Natural killer cell (primary cell): ENCODE measurements at regions not wholly inside any gene's neighbourhood (a gene's known extent, or its start where the extent isn't known, plus 50 kb on each side); places are given as distances from the start of the nearest gene placed in this dataset.

Source experiments
- ATAC-seq, 3 donors: fragments of 150-1000 bp in 2 of 3; fragments of 200-7000 bp in 1 of 3; cut with Tn5 transposase; 1 replicate in 1 of 3; 2 replicates in 2 of 3; pipeline ENCODE4 v1.10.0; 2021; ENCODE audit warnings: mild to moderate bottlenecking in 2 of 3, moderate library complexity in 2 of 3
- DNase-seq, 2 donors: peaks; one replicate each; pipeline versions ENCODE4 v3.0.0 to v3.0.0-alpha.2; 2013 to 2021; ENCODE audit warnings: mixed read lengths in 1 of 2
- H3K27ac ChIP-seq: one replicate; pipeline ENCODE4 v1.5.1; 2013; ENCODE audit warnings: mild to moderate bottlenecking, low read length
- H3K27me3 ChIP-seq: one replicate; pipeline ENCODE4 v1.6.1; 2013; ENCODE audit warnings: low read length; ENCODE audit not compliant: control insufficient read depth, insufficient read depth
- H3K36me3 ChIP-seq: one replicate; pipeline ENCODE4 v1.6.1; 2013; ENCODE audit warnings: low read length; ENCODE audit not compliant: control insufficient read depth, insufficient read depth
- H3K4me1 ChIP-seq: one replicate; pipeline ENCODE4 v1.6.1; 2013; ENCODE audit warnings: low read length; ENCODE audit not compliant: control insufficient read depth, insufficient read depth
- H3K4me3 ChIP-seq: one replicate; pipeline ENCODE4 v1.5.1; 2013; ENCODE audit warnings: low read length
- H3K9me3 ChIP-seq: one replicate; pipeline ENCODE4 v1.6.1; 2013; ENCODE audit warnings: low read length; ENCODE audit not compliant: control insufficient read depth, insufficient read depth
- H3K27ac Mint-ChIP-seq, 2 donors: one replicate each; pipeline ENCODE4 v1.8.0; 2022; ENCODE audit warnings: mild to moderate bottlenecking in 2 of 2, mixed read lengths in 2 of 2, moderate library complexity in 1 of 2
- H3K27me3 Mint-ChIP-seq, 2 donors: one replicate each; pipeline ENCODE4 v1.8.0; 2022; ENCODE audit warnings: low read depth in 2 of 2, mixed read lengths in 2 of 2
- H3K36me3 Mint-ChIP-seq: one replicate; pipeline ENCODE4 v1.8.0; 2022; ENCODE audit warnings: mixed read lengths
- H3K4me1 Mint-ChIP-seq, 2 donors: one replicate each; pipeline ENCODE4 v1.8.0; 2022; ENCODE audit warnings: mixed read lengths in 2 of 2
- H3K4me3 Mint-ChIP-seq: one replicate; pipeline ENCODE4 v1.8.0; 2022; ENCODE audit warnings: mild to moderate bottlenecking, moderate library complexity, mixed read lengths
- H3K9me3 Mint-ChIP-seq, 2 donors: one replicate each; pipeline ENCODE4 v1.8.0; 2022; ENCODE audit warnings: mixed read lengths in 2 of 2
- WGBS: methylation state at CpG from one replicate; pipeline ENCODE4 v1.1.7; 2013; ENCODE audit warnings: missing lambda C conversion rate; ENCODE audit not compliant: insufficient coverage; 5-methylcytosine and 5-hydroxymethylcytosine counted together
- intact Hi-C: fragments of 100-400 bp; cut with micrococcal nuclease; formaldehyde crosslinking; loops from one replicate; pipeline ENCODE4 v1.14.2; 2022
- TF ChIP-seq, protein P1 (sequence below): fragments of 200-600 bp; IDR thresholded peaks from one replicate; pipeline ENCODE4 v1.8.0; 2022; ENCODE audit warnings: antibody characterized with exemption

DNA sequence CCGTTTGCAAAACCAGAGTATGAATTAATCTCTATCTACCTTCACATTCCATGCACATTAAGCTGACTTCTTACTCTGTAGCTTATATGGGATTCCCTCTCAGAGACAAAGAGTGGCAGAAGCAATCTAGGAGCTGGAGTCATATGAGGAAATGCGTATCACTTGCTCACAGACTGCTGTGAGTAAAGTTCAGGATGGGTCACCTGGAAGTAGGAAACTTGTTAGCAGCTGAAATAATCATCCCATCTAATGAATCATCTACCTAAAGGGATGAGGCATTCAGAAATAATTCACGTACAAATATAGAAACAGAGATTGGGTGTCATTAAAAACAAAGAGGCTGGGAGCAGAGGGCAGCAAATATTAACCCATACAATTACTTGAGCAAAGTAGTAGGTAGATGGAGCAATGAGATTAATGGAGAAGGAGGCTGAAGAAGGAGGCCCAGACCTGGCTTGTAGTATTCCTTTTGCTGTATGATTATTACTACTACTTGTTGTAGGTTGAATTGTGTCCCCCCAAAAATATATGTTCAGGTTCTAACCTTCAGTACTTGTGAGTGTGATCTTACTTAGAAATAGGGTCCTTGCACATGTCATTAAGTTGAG is 866.3 kb downstream of the ROBO2 start:
- H3K36me3 Mint-ChIP-seq = no peaks in the 10 kb centered on the region
- peaks cover 19 to 23% of the 10 kb centered on the region in 2 donors for H3K9me3 Mint-ChIP-seq
- TF ChIP-seq, protein P1, sequence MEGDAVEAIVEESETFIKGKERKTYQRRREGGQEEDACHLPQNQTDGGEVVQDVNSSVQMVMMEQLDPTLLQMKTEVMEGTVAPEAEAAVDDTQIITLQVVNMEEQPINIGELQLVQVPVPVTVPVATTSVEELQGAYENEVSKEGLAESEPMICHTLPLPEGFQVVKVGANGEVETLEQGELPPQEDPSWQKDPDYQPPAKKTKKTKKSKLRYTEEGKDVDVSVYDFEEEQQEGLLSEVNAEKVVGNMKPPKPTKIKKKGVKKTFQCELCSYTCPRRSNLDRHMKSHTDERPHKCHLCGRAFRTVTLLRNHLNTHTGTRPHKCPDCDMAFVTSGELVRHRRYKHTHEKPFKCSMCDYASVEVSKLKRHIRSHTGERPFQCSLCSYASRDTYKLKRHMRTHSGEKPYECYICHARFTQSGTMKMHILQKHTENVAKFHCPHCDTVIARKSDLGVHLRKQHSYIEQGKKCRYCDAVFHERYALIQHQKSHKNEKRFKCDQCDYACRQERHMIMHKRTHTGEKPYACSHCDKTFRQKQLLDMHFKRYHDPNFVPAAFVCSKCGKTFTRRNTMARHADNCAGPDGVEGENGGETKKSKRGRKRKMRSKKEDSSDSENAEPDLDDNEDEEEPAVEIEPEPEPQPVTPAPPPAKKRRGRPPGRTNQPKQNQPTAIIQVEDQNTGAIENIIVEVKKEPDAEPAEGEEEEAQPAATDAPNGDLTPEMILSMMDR = no peak
- Histone ChIP-seq H3K36me3 (no peaks in the 10 kb centered on the region), H3K4me3 (no peak overlapping the region), H3K27ac (no peak overlapping the region), H3K27me3 (no peaks in the 10 kb centered on the region), H3K9me3 (no peaks in the 10 kb centered on the region), H3K4me1 (no peaks in the 10 kb centered on the region)
- intact Hi-C loops = no loop called here
- ATAC-seq (no peak), DNase-seq (no peak)
- no peak overlapping the region for H3K4me3 Mint-ChIP-seq
- no peaks in the 10 kb centered on the region for H3K27me3 Mint-ChIP-seq
- H3K27ac Mint-ChIP-seq = no peak overlapping the region
- 73% methylated on average over 2 of the region's 3 CpGs for WGBS
- H3K4me1 Mint-ChIP-seq = no peaks in the 10 kb centered on the region

DNA sequence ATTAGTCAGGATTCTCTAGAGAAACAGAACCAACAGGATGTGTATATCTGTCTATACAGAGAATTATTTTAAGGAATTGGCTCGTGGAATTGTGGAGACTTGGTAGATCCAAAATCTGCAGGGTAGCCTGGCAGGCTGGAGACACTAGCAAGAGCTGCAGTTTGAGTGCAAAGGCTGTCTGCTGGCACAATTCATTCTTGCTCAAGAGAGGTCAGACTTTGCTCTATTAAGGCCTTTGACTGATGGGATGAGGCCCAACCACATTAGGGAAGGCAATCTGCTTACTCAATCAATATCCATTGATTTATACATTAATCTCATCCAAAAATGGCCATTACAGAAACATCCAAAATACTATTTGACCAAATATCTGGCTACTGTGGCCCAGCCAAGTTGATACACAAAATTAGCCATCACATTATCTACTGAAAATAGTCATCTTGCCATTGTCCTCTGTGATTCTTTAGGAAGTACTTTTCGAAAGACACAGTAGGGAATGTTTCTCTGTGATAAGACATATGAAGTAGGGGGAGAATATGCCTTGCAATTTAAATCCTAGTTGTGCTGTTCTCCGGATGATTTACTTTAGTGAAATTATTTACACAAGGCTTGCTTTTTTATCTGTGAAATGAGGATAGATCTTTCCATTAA is 873.8 kb downstream of the ROBO2 start:
- H3K27ac Mint-ChIP-seq = no peak overlapping the region
- 77% methylated on average over 3 of the region's 3 CpGs for WGBS

DNA sequence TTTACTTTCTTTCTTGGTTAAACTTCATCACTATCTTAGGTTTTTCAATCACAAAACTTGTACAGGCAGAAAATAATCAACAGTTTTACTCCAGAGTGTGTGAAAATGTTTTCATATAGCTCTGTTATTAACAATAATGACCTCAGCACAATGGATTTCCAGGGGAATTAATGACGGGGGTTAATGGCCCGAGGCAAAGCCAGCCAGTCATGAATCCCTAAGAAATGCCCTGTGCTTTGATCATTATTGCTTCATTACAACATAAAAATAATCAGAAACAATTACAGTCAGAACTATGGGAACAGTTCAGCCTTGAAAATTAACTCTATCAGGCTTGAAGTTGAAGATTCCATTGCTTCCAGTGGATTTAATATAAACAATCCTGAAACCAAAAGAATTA is 875.4 kb downstream of the ROBO2 start:
- DNase-seq = no peak
- WGBS = 71% methylated on average over 2 of the region's 2 CpGs

More for the DNA sequence above, 873.8 kb downstream of the ROBO2 start:
- ATAC-seq (no peak), DNase-seq (no peak)
- Mint-ChIP-seq H3K9me3 (peaks cover 11 to 13% of the 10 kb centered on the region in 2 donors), H3K4me1 (no peaks in the 10 kb centered on the region), H3K27me3 (no peaks in the 10 kb centered on the region), H3K4me3 (no peak overlapping the region), H3K36me3 (no peaks in the 10 kb centered on the region)
- H3K27me3 ChIP-seq = no peaks in the 10 kb centered on the region
- intact Hi-C loops = no loop called here
- no peaks in the 10 kb centered on the region for H3K9me3 ChIP-seq
- H3K4me3 ChIP-seq = no peak overlapping the region
- no peaks in the 10 kb centered on the region for H3K36me3 ChIP-seq
- no peak overlapping the region for H3K27ac ChIP-seq
- TF ChIP-seq, protein P1 = no peak
- H3K4me1 ChIP-seq = no peaks in the 10 kb centered on the region

More for the DNA sequence above, 875.4 kb downstream of the ROBO2 start:
- Mint-ChIP-seq H3K27me3 (no peaks in the 10 kb centered on the region), H3K9me3 (peaks cover 14 to 16% of the 10 kb centered on the region in 2 donors), H3K4me3 (no peak overlapping the region), H3K4me1 (no peaks in the 10 kb centered on the region), H3K36me3 (no peaks in the 10 kb centered on the region), H3K27ac (no peak overlapping the region)
- no peaks in the 10 kb centered on the region for H3K36me3 ChIP-seq
- TF ChIP-seq, protein P1 = no peak
- H3K4me3 ChIP-seq = no peak overlapping the region
- no peak overlapping the region for H3K27ac ChIP-seq
- H3K9me3 ChIP-seq = peaks cover 5% of the 10 kb centered on the region
- H3K27me3 ChIP-seq = no peaks in the 10 kb centered on the region
- intact Hi-C loops = no loop called here
- no peak for ATAC-seq
- H3K4me1 ChIP-seq = no peaks in the 10 kb centered on the region
